ENCODE measurements at regions not wholly inside any gene's neighbourhood (a gene's known extent, or its start where the extent isn't known, plus 50 kb on each side); places are given as distances from the start of the nearest gene placed in this dataset.
A peak's percentile ranks its signal among the peaks of the same experiment; 100 is the strongest.

DNA sequence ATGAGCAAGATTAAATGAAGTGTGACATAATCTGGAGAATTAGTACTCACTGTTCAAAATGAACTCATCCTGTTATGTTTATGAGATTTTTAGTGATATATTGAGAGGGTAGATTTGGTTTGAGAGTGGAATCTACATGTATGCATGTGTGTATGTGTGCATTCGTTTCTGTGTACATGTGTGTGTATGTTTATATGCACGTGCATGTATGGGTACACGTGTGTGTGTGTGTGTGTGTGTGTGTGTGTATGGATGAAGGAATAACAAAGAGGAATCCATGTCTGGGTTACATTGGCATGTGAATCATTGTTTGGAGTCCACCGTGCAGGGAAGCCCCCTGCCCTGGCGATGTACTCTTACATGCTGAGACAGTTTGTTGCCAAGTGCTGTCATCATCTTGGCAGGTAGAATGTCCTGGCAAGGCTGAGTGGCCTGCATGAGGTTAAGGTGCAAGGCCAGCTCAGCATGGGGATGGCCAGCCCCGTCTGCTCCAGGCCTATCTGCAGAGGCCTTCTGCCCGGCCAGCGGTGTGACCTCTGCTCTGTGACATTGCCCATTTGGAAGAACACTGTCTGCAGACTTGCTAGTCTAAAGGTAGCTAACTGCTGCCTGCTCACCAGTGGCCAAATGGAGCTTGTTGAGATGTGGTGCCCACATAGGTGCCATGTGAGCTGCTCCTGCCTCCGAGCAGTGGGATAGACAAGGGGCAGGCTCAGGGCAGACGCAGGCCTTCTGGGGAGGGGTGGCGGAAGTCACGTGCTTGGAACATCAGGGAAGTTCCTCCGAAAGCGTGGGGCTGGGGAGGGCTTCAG is 222.3 kb downstream of the TEX29 start:
- H3K27me3 ChIP-seq (ENCODE audit: control insufficient read depth in 1 of 2, insufficient read depth in 2 of 2, low read length in 1 of 2): no peaks in the 10 kb centered on the region
- DNase-seq (peak in 1 of 2 donors; percentile 53), ATAC-seq (ENCODE audit: low FRiP score) (no peak)
- no peak overlapping the region for H3K27ac ChIP-seq (ENCODE audit: low read depth in 1 of 2, low read length in 2 of 2)
- H3K9me3 ChIP-seq (ENCODE audit: control insufficient read depth, low read length): peaks cover 1% of the 10 kb centered on the region
- no peaks in the 10 kb centered on the region for H3K36me3 ChIP-seq (ENCODE audit: control insufficient read depth in 1 of 2, insufficient read depth in 2 of 2, low read length in 1 of 2)
- 78 to 84% methylated on average over 14 of the region's 14 CpGs for WGBS, 2 donors
- no peaks in the 10 kb centered on the region for H3K4me1 ChIP-seq (ENCODE audit: control insufficient read depth in 1 of 2, insufficient read depth in 2 of 2, low read length in 2 of 2)
- no peak overlapping the region for H3K4me3 ChIP-seq (ENCODE audit: low read length in 2 of 2)
- intact Hi-C loops (cut with DNase I): loop anchor here in 1 of 2 donors (10.0 kb wide), 1 partner anchor 1432 kb away; no protein-coding TSS in a partner anchor

DNA sequence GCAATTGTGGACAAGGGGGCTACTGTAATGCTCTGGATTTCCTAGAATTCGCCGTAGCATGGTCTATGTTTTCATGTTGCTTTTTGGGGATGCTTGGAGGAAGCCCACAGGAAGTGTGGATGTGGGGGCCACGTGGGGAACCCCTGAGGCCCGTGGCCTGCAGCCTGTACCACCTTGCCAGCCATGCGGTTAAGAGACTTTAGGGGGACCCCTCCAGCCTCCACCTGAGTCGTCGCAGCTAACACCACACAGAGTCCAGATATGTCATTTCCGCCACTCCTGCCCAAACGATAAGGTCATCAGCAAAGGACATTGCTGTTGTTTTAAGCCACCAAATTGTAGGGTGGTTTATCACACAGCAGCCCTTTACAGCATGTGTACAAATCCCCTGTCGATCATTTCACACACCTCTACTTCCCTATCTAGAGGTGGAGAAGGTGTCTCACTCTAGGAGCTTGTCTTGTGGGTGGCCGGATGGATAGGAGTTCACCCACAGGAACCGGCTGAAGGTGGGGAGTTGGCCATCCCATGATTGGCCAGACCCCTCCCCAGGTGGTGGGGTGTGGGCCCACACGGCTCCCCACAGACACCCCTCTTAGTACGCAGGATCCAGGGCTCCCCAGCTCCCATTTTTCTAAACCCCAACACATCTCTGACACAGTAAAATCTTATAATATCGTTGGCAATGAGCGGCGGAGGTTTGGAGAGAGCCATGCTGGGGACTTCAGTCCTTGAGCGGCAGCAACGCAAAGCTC is 226.7 kb downstream of the TEX29 start:
- Histone ChIP-seq H3K36me3 (ENCODE audit: control insufficient read depth in 1 of 2, insufficient read depth in 2 of 2, low read length in 1 of 2) (no peaks in the 10 kb centered on the region), H3K9me3 (ENCODE audit: control insufficient read depth, low read length) (peaks cover 1% of the 10 kb centered on the region), H3K4me3 (ENCODE audit: low read length in 2 of 2) (no peak overlapping the region), H3K27ac (ENCODE audit: low read depth in 1 of 2, low read length in 2 of 2) (no peak overlapping the region), H3K4me1 (ENCODE audit: control insufficient read depth in 1 of 2, insufficient read depth in 2 of 2, low read length in 2 of 2) (no peaks in the 10 kb centered on the region), H3K27me3 (ENCODE audit: control insufficient read depth in 1 of 2, insufficient read depth in 2 of 2, low read length in 1 of 2) (no peaks in the 10 kb centered on the region)
- no peak for ATAC-seq (ENCODE audit: low FRiP score)
- intact Hi-C loops (cut with DNase I): loop anchor here in 1 of 2 donors (10.0 kb wide), 1 partner anchor 1428 kb away; no protein-coding TSS in a partner anchor
- peak in 1 of 2 donors; percentile 16 for DNase-seq
- 81 to 85% methylated on average over 19 of the region's 19 CpGs for WGBS, 2 donors

DNA sequence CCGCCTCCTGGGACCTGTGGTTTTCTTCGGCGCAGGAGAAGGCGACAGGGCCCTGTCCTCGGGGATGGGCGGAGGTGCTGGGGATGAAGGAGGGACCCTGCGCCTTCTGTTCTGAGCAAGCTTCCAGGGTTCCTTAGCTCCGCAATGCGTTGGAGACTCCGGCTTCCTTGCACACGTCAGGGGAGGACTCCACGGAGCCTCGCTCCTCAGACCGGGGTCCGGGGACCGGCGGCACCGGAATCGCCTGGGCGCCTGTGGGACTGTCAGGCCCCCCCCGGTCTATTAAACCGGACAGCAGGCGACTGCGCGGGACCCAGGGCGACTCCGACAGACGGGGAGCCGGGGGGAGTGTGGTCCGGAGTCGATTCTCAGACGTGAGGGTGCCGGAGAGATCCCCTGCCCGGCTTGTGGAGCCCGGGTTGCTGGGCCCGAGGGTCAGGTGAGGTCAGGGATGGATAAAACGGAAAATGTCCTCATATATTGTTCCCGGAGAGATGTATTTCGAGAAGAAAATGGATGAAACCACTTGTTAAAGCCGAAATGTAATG is 227.4 kb downstream of the TEX29 start:
- Histone ChIP-seq H3K4me1 (ENCODE audit: control insufficient read depth in 1 of 2, insufficient read depth in 2 of 2, low read length in 2 of 2) (no peaks in the 10 kb centered on the region), H3K27ac (ENCODE audit: low read depth in 1 of 2, low read length in 2 of 2) (no peak overlapping the region), H3K9me3 (ENCODE audit: control insufficient read depth, low read length) (peaks cover 1% of the 10 kb centered on the region), H3K36me3 (ENCODE audit: control insufficient read depth in 1 of 2, insufficient read depth in 2 of 2, low read length in 1 of 2) (no peaks in the 10 kb centered on the region), H3K4me3 (ENCODE audit: low read length in 2 of 2) (no peak overlapping the region), H3K27me3 (ENCODE audit: control insufficient read depth in 1 of 2, insufficient read depth in 2 of 2, low read length in 1 of 2) (no peaks in the 10 kb centered on the region)
- ATAC-seq (ENCODE audit: low FRiP score) (no peak), DNase-seq (peak in 1 of 2 donors; percentile 64)
- intact Hi-C loops (cut with DNase I): loop anchor here in 1 of 2 donors (10.0 kb wide), 1 partner anchor 1427 kb away; no protein-coding TSS in a partner anchor
- WGBS, 2 donors: 91 to 92% methylated on average over 40 of the region's 40 CpGs

DNA sequence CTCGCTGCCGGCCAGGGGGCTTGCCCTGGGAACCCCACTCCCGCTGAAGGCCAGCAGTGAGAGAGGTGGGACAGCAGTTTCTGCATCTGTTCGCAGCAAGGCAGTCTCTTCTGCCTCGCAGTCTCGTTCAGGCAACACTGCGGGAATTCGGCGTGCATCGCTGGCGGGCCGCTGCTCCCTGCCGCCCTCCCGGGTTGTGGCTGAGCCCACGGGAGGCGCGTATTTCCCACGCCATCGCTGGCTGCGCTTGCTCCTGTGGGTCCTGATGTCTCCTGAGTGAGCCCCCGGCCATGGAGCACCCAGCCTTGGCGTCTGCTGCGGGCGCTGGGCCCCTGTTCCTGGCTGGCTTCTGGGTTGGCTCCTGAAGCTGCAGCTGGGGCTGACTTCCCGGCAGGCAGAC is 227.9 kb downstream of the TEX29 start:
- Histone ChIP-seq H3K9me3 (ENCODE audit: control insufficient read depth, low read length) (peaks cover 1% of the 10 kb centered on the region), H3K27me3 (ENCODE audit: control insufficient read depth in 1 of 2, insufficient read depth in 2 of 2, low read length in 1 of 2) (no peaks in the 10 kb centered on the region), H3K27ac (ENCODE audit: low read depth in 1 of 2, low read length in 2 of 2) (no peak overlapping the region), H3K4me1 (ENCODE audit: control insufficient read depth in 1 of 2, insufficient read depth in 2 of 2, low read length in 2 of 2) (no peaks in the 10 kb centered on the region), H3K36me3 (ENCODE audit: control insufficient read depth in 1 of 2, insufficient read depth in 2 of 2, low read length in 1 of 2) (no peaks in the 10 kb centered on the region), H3K4me3 (ENCODE audit: low read length in 2 of 2) (no peak overlapping the region)
- 87 to 89% methylated on average over 25 of the region's 25 CpGs for WGBS, 2 donors
- no peak for ATAC-seq (ENCODE audit: low FRiP score)
- intact Hi-C loops (cut with DNase I): loop anchor here in 1 of 2 donors (10.0 kb wide), 1 partner anchor 1426 kb away; no protein-coding TSS in a partner anchor
- DNase-seq: peak in 1 of 2 donors; percentile 68

DNA sequence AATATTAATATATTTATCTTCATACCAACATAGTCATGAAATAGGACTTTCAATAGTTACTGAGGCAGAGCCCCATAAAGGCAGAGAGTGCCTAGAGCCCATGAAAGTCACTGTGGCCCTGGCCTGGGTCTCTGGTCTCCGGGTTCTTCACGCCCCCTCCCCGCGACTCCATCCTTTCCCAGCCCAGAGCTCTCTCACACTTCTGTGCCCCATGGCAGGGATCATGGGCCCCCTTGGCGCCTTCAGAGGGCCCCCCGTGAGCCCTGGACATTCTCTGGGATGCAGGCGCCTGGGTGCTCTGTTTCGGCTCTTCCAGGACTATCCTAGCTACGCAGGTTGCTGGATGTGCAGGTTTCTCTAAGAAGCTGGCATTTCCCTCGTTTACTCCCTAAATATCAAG is 228.4 kb downstream of the TEX29 start:
- no peak overlapping the region for H3K27ac ChIP-seq (ENCODE audit: low read depth in 1 of 2, low read length in 2 of 2)
- ATAC-seq (ENCODE audit: low FRiP score): no peak
- H3K27me3 ChIP-seq (ENCODE audit: control insufficient read depth in 1 of 2, insufficient read depth in 2 of 2, low read length in 1 of 2): no peaks in the 10 kb centered on the region
- H3K36me3 ChIP-seq (ENCODE audit: control insufficient read depth in 1 of 2, insufficient read depth in 2 of 2, low read length in 1 of 2): no peaks in the 10 kb centered on the region
- no peak overlapping the region for H3K4me3 ChIP-seq (ENCODE audit: low read length in 2 of 2)
- intact Hi-C loops (cut with DNase I): loop anchor here in 1 of 2 donors (10.0 kb wide), 1 partner anchor 1426 kb away; no protein-coding TSS in a partner anchor
- peak in 1 of 2 donors; percentile 40 for DNase-seq
- WGBS, 2 donors: 85 to 86% methylated on average over 10 of the region's 10 CpGs
- H3K9me3 ChIP-seq (ENCODE audit: control insufficient read depth, low read length): peaks cover 1% of the 10 kb centered on the region
- no peaks in the 10 kb centered on the region for H3K4me1 ChIP-seq (ENCODE audit: control insufficient read depth in 1 of 2, insufficient read depth in 2 of 2, low read length in 2 of 2)

DNA sequence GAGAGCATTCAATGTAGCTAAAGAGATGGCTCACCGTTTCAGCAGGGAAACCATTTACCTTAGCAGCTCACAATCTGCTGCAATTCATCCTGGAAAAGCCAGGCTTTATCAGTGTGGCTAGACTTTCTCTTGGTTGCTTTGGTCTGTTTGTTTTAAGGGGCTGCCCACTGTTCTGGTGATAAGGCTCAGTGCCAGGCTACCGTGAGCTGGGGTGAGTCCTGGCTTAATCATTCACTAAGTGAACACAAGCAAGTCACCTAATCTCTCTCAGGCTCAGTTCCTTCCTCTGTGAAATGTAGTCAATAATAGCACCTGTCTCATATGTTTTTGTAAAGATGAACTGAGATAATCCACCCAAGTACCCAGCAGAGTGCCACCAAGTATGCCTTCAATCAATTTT is 229.0 kb downstream of the TEX29 start:
- no peaks in the 10 kb centered on the region for H3K27me3 ChIP-seq (ENCODE audit: control insufficient read depth in 1 of 2, insufficient read depth in 2 of 2, low read length in 1 of 2)
- 30 to 31% methylated on average over 2 of the region's 2 CpGs for WGBS, 2 donors
- intact Hi-C loops (cut with DNase I): loop anchor here in 1 of 2 donors (10.0 kb wide), 1 partner anchor 1425 kb away; no protein-coding TSS in a partner anchor
- H3K27ac ChIP-seq (ENCODE audit: low read depth in 1 of 2, low read length in 2 of 2): no peak overlapping the region
- ATAC-seq (ENCODE audit: low FRiP score) (no peak), DNase-seq (no peak)
- no peak overlapping the region for H3K4me3 ChIP-seq (ENCODE audit: low read length in 2 of 2)
- H3K4me1 ChIP-seq (ENCODE audit: control insufficient read depth in 1 of 2, insufficient read depth in 2 of 2, low read length in 2 of 2): no peaks in the 10 kb centered on the region
- peaks cover 1% of the 10 kb centered on the region for H3K9me3 ChIP-seq (ENCODE audit: control insufficient read depth, low read length)
- no peaks in the 10 kb centered on the region for H3K36me3 ChIP-seq (ENCODE audit: control insufficient read depth in 1 of 2, insufficient read depth in 2 of 2, low read length in 1 of 2)

DNA sequence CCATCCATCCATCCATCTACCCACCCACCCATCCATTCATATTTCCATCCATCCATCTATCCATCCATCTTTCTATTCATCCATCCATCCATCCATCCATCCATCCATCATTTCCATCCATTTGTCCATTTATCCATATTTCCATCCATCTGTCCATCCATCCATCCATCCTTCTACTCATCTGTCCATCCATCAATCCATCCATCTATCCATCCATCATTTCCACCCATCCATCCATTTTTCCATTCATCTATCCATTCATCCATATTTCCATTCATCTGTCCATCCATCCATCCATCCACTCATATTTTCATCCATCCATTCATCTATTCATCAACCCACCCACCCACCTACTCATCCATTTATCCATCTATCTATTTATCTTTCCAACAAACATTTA is 229.6 kb downstream of the TEX29 start:
- H3K9me3 ChIP-seq (ENCODE audit: control insufficient read depth, low read length): peaks cover 1% of the 10 kb centered on the region
- DNase-seq (no peak), ATAC-seq (ENCODE audit: low FRiP score) (no peak)
- H3K27ac ChIP-seq (ENCODE audit: low read depth in 1 of 2, low read length in 2 of 2): no peak overlapping the region
- no peak overlapping the region for H3K4me3 ChIP-seq (ENCODE audit: low read length in 2 of 2)
- no peaks in the 10 kb centered on the region for H3K4me1 ChIP-seq (ENCODE audit: control insufficient read depth in 1 of 2, insufficient read depth in 2 of 2, low read length in 2 of 2)
- no peaks in the 10 kb centered on the region for H3K36me3 ChIP-seq (ENCODE audit: control insufficient read depth in 1 of 2, insufficient read depth in 2 of 2, low read length in 1 of 2)
- no peaks in the 10 kb centered on the region for H3K27me3 ChIP-seq (ENCODE audit: control insufficient read depth in 1 of 2, insufficient read depth in 2 of 2, low read length in 1 of 2)
- intact Hi-C loops (cut with DNase I): no loop called here

DNA sequence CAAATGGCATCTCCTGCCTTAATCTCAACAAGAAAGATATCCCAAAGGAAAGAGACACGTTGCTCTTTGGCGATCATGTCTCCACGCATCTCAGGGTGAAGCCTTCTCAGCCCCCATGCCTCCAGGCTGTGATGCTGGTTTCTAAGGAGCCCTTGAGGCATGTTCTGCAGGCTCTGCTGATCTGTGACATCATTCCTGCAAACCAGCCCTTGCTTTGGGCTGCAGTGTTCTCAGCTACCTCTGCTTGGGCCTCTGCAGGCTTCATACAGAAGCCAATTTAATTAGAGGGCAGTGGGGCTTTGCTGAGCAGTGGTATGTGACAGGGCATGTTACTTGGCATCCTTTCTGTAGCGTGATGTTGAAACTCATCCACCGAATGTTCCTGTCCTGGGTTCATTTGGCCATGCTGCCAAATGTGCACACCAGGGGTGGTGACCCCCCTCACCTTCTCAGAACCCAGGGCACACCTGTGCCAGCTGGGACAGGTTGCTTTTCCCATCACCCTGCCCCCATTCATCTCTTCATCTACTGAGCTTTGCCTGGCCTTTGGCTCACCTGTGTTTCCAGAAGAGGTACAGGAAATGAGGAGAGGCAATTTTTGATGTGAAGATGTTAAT is 230.9 kb downstream of the TEX29 start:
- H3K4me1 ChIP-seq (ENCODE audit: control insufficient read depth in 1 of 2, insufficient read depth in 2 of 2, low read length in 2 of 2): no peaks in the 10 kb centered on the region
- H3K27ac ChIP-seq (ENCODE audit: low read depth in 1 of 2, low read length in 2 of 2): no peak overlapping the region
- peaks cover 1% of the 10 kb centered on the region for H3K9me3 ChIP-seq (ENCODE audit: control insufficient read depth, low read length)
- intact Hi-C loops (cut with DNase I): no loop called here
- DNase-seq (peak in 1 of 2 donors; percentile 35), ATAC-seq (ENCODE audit: low FRiP score) (no peak)
- H3K36me3 ChIP-seq (ENCODE audit: control insufficient read depth in 1 of 2, insufficient read depth in 2 of 2, low read length in 1 of 2): no peaks in the 10 kb centered on the region
- no peak overlapping the region for H3K4me3 ChIP-seq (ENCODE audit: low read length in 2 of 2)
- 73 to 77% methylated on average over 5 of the region's 5 CpGs for whole genome bisulfite sequencing, 2 donors
- H3K27me3 ChIP-seq (ENCODE audit: control insufficient read depth in 1 of 2, insufficient read depth in 2 of 2, low read length in 1 of 2): no peaks in the 10 kb centered on the region

All from aorta (tissue), 5 donors.